Activated CD4-positive, alpha-beta T cell treated with anti-CD3 and anti-CD28 coated beads for 36 hours (primary cell): ENCODE measurements at regions not wholly inside any gene's neighbourhood (a gene's known extent, or its start where the extent isn't known, plus 50 kb on each side); places are given as distances from the start of the nearest gene placed in this dataset.
A peak's percentile ranks its signal among the peaks of the same experiment; 100 is the strongest.

Experiments
- ATAC-seq: fragments of 200-7000 bp; cut with Tn5 transposase; one replicate; pipeline ENCODE4 v1.10.0; 2021; ENCODE audit warnings: mild to moderate bottlenecking, moderate library complexity
- CTCF ChIA-PET: fragments of 350-600 bp; sonication (Branson Sonifier 250); formaldehyde crosslinking; loops from one replicate; lab custom pipeline; 2021; ENCODE audit warnings: antibody characterized with exemption; lab: Charles Lee
- POLR2A ChIA-PET: fragments of 350-600 bp; sonication (Branson Sonifier 250); formaldehyde crosslinking; loops from one replicate; lab custom pipeline; 2021; ENCODE audit warnings: antibody characterized with exemption, inconsistent platforms; lab: Charles Lee
- DNase-seq: peaks from one replicate; pipeline ENCODE4 v3.0.0-alpha.2; 2020
- H3K27ac Mint-ChIP-seq: one replicate; pipeline ENCODE4 v1.8.0; 2021; ENCODE audit warnings: mixed read lengths
- H3K27me3 Mint-ChIP-seq: one replicate; pipeline ENCODE4 v1.8.0; 2021; ENCODE audit warnings: mixed read lengths
- H3K36me3 Mint-ChIP-seq: one replicate; pipeline ENCODE4 v1.8.0; 2021; ENCODE audit warnings: low read depth, mixed read lengths
- H3K4me1 Mint-ChIP-seq: one replicate; pipeline ENCODE4 v1.8.0; 2021; ENCODE audit warnings: mixed read lengths
- H3K4me3 Mint-ChIP-seq: one replicate; pipeline ENCODE4 v1.8.0; 2021; ENCODE audit warnings: mild to moderate bottlenecking, moderate library complexity, mixed read lengths
- H3K9me3 Mint-ChIP-seq: one replicate; pipeline ENCODE4 v1.8.0; 2021; ENCODE audit warnings: low read depth, mixed read lengths
- intact Hi-C, 2 experiments: fragments of 100-400 bp; cut with DNase I in 1 of 2; cut with micrococcal nuclease in 1 of 2; formaldehyde crosslinking; loops; one replicate each; pipeline versions ENCODE4 v1.14.2 to v1.15.1; 2022 to 2024; cut with DNase I, micrococcal nuclease

- no peaks in the 10 kb centered on the region for H3K36me3 Mint-ChIP-seq
- ChIA-PET POLR2A (interaction anchor here (0.6 kb wide), 1 partner anchor 84 kb away, joined by 3 read pairs; no protein-coding TSS in a partner anchor), CTCF (interaction anchor here (0.6 to 1.4 kb wide), 4 partner anchors 18 to 456 kb away, joined by 3 read pairs; no protein-coding TSS in a partner anchor)
- H3K27ac Mint-ChIP-seq: no peak overlapping the region
- intact Hi-C loops: no loop called here
- no peak overlapping the region for H3K4me3 Mint-ChIP-seq
- H3K9me3 Mint-ChIP-seq: no peaks in the 10 kb centered on the region
- peaks cover 3% of the 10 kb centered on the region for H3K4me1 Mint-ChIP-seq
- ATAC-seq: no peak
- no peak for DNase-seq
- H3K27me3 Mint-ChIP-seq: peaks cover 16% of the 10 kb centered on the region
These were observed 274.8 kb downstream of the LRFN2 start for GRCh38 chr6:40312213-40313015.

- H3K27ac Mint-ChIP-seq: no peak overlapping the region
- DNase-seq (peak; percentile 79), ATAC-seq (no peak)
- intact Hi-C loops: loop anchor here (1.0 to 5.0 kb wide), 7 partner anchors 326 to 960 kb away; no protein-coding TSS in a partner anchor
- no peaks in the 10 kb centered on the region for H3K9me3 Mint-ChIP-seq
- no peak overlapping the region for H3K4me3 Mint-ChIP-seq
- CTCF ChIA-PET: interaction anchor here (0.6 to 1.7 kb wide), 9 partner anchors 10 to 594 kb away, joined by 3 to 6 read pairs (median 4); no protein-coding TSS in a partner anchor
- H3K27me3 Mint-ChIP-seq: peaks cover 36% of the 10 kb centered on the region
- peaks cover 3% of the 10 kb centered on the region for H3K4me1 Mint-ChIP-seq
- POLR2A ChIA-PET: no interaction called here
- no peaks in the 10 kb centered on the region for H3K36me3 Mint-ChIP-seq
These were observed 278.4 kb downstream of the LRFN2 start for GRCh38 chr6:40308533-40309306.

GRCh38 chr6:40307712-40308111, 279.5 kb downstream of the LRFN2 start:
- peaks cover 36% of the 10 kb centered on the region for H3K27me3 Mint-ChIP-seq
- POLR2A ChIA-PET: no interaction called here
- ATAC-seq (no peak), DNase-seq (no peak)
- H3K9me3 Mint-ChIP-seq: no peaks in the 10 kb centered on the region
- CTCF ChIA-PET: interaction anchor here (0.6 to 0.8 kb wide), 3 partner anchors 9 to 121 kb away, joined by 3 to 5 read pairs (median 3); no protein-coding TSS in a partner anchor
- H3K4me3 Mint-ChIP-seq: no peak overlapping the region
- H3K36me3 Mint-ChIP-seq: no peaks in the 10 kb centered on the region
- peaks cover 3% of the 10 kb centered on the region for H3K4me1 Mint-ChIP-seq
- intact Hi-C loops: loop anchor here (1.0 to 5.0 kb wide), 7 partner anchors 325 to 959 kb away; no protein-coding TSS in a partner anchor
- no peak overlapping the region for H3K27ac Mint-ChIP-seq

- intact Hi-C loops: no loop called here
- H3K36me3 Mint-ChIP-seq: no peaks in the 10 kb centered on the region
- no peak for DNase-seq
These were observed 284.2 kb downstream of the LRFN2 start for GRCh38 chr6:40302856-40303454.

GRCh38 chr6:40299681-40300080, 287.5 kb downstream of the LRFN2 start:
- no peak overlapping the region for H3K4me3 Mint-ChIP-seq
- H3K4me1 Mint-ChIP-seq: no peaks in the 10 kb centered on the region
- no peak overlapping the region for H3K27ac Mint-ChIP-seq
- ChIA-PET CTCF (no interaction called here), POLR2A (no interaction called here)
- no peaks in the 10 kb centered on the region for H3K36me3 Mint-ChIP-seq
- intact Hi-C loops: no loop called here
- ATAC-seq (no peak), DNase-seq (no peak)
- peaks cover 11% of the 10 kb centered on the region for H3K9me3 Mint-ChIP-seq
- peaks cover 12% of the 10 kb centered on the region for H3K27me3 Mint-ChIP-seq

More at GRCh38 chr6:40302856-40303454, 284.2 kb downstream of the LRFN2 start:
- H3K27ac Mint-ChIP-seq: no peak overlapping the region
- POLR2A ChIA-PET: no interaction called here
- no peak overlapping the region for H3K4me3 Mint-ChIP-seq
- peaks cover 33% of the 10 kb centered on the region for H3K27me3 Mint-ChIP-seq
- H3K9me3 Mint-ChIP-seq: peaks cover 1% of the 10 kb centered on the region
- CTCF ChIA-PET: interaction anchor here (1.0 kb wide), 1 partner anchor 17 kb away, joined by 4 read pairs; no protein-coding TSS in a partner anchor
- no peaks in the 10 kb centered on the region for H3K4me1 Mint-ChIP-seq
- ATAC-seq: no peak

- H3K27me3 Mint-ChIP-seq: peaks cover 12% of the 10 kb centered on the region
- CTCF ChIA-PET: interaction anchor here (0.8 kb wide), 1 partner anchor 10 kb away, joined by 5 read pairs; no protein-coding TSS in a partner anchor
- H3K27ac Mint-ChIP-seq: no peak overlapping the region
- intact Hi-C loops: no loop called here
- H3K9me3 Mint-ChIP-seq: peaks cover 11% of the 10 kb centered on the region
- H3K4me1 Mint-ChIP-seq: no peaks in the 10 kb centered on the region
- POLR2A ChIA-PET: no interaction called here
- H3K36me3 Mint-ChIP-seq: no peaks in the 10 kb centered on the region
- no peak overlapping the region for H3K4me3 Mint-ChIP-seq
- ATAC-seq: no peak
- DNase-seq: no peak
These were observed 289.0 kb downstream of the LRFN2 start for GRCh38 chr6:40298207-40298606.

GRCh38 chr6:40295251-40295950, 291.8 kb downstream of the LRFN2 start:
- DNase-seq: peak; percentile 31
- no peak for ATAC-seq
- no peaks in the 10 kb centered on the region for H3K36me3 Mint-ChIP-seq
- H3K27ac Mint-ChIP-seq: no peak overlapping the region
- CTCF ChIA-PET: no interaction called here
- POLR2A ChIA-PET: no interaction called here
- peaks cover 20% of the 10 kb centered on the region for H3K27me3 Mint-ChIP-seq
- H3K9me3 Mint-ChIP-seq: peaks cover 11% of the 10 kb centered on the region
- H3K4me3 Mint-ChIP-seq: no peak overlapping the region
- H3K4me1 Mint-ChIP-seq: no peaks in the 10 kb centered on the region
- intact Hi-C loops: no loop called here

GRCh38 chr6:40293460-40294185, 293.5 kb downstream of the LRFN2 start:
- H3K4me1 Mint-ChIP-seq: no peaks in the 10 kb centered on the region
- DNase-seq (no peak), ATAC-seq (no peak)
- ChIA-PET POLR2A (no interaction called here), CTCF (no interaction called here)
- peaks cover 11% of the 10 kb centered on the region for H3K9me3 Mint-ChIP-seq
- peaks cover 11% of the 10 kb centered on the region for H3K27me3 Mint-ChIP-seq
- intact Hi-C loops: no loop called here
- no peak overlapping the region for H3K4me3 Mint-ChIP-seq
- no peak overlapping the region for H3K27ac Mint-ChIP-seq
- no peaks in the 10 kb centered on the region for H3K36me3 Mint-ChIP-seq

GRCh38 chr6:40293060-40293459, 294.1 kb downstream of the LRFN2 start:
- ChIA-PET CTCF (no interaction called here), POLR2A (no interaction called here)
- intact Hi-C loops: no loop called here
- H3K27me3 Mint-ChIP-seq: peaks cover 12% of the 10 kb centered on the region
- H3K27ac Mint-ChIP-seq: no peak overlapping the region
- H3K9me3 Mint-ChIP-seq: peaks cover 11% of the 10 kb centered on the region
- no peak overlapping the region for H3K4me3 Mint-ChIP-seq
- ATAC-seq (no peak), DNase-seq (no peak)
- no peaks in the 10 kb centered on the region for H3K36me3 Mint-ChIP-seq
- H3K4me1 Mint-ChIP-seq: no peaks in the 10 kb centered on the region

- H3K4me3 Mint-ChIP-seq: no peak overlapping the region
- H3K27ac Mint-ChIP-seq: no peak overlapping the region
These were observed 296.3 kb downstream of the LRFN2 start for GRCh38 chr6:40290816-40291215.

More at GRCh38 chr6:40290816-40291215, 296.3 kb downstream of the LRFN2 start:
- H3K36me3 Mint-ChIP-seq: no peaks in the 10 kb centered on the region
- H3K4me1 Mint-ChIP-seq: no peaks in the 10 kb centered on the region
- H3K27me3 Mint-ChIP-seq: peaks cover 18% of the 10 kb centered on the region
- ChIA-PET POLR2A (no interaction called here), CTCF (interaction anchor here (0.6 kb wide), 1 partner anchor 18 kb away, joined by 3 read pairs; no protein-coding TSS in a partner anchor)
- ATAC-seq: no peak
- no peak for DNase-seq
- peaks cover 3% of the 10 kb centered on the region for H3K9me3 Mint-ChIP-seq
- intact Hi-C loops: no loop called here
